Activated effector memory CD4-positive, alpha-beta T cell treated with anti-CD3 and anti-CD28 coated beads, Interleukin-2, amount 50 U/mL, for 16 hours (primary cell): ENCODE measurements at regions not wholly inside any gene's neighbourhood (a gene's known extent, or its start where the extent isn't known, plus 50 kb on each side); places are given as distances from the start of the nearest gene placed in this dataset.
"Not testable (repeated sequence)": the region's sequence is repeated elsewhere in the genome, so short reads cannot be mapped to it uniquely, and the experiment has no call there.

Experiments used
- DNase-seq: peaks from one replicate; pipeline ENCODE4 v3.0.0-alpha.2; 2020

GRCh38 chr1:232379063-232379434 lies 250.9 kb downstream of the SIPA1L2 start:
- DNase-seq, result no peak

GRCh38 chr1:232378266-232379062 lies 251.5 kb downstream of the SIPA1L2 start:
- no peak for DNase-seq

GRCh38 chr1:232377494-232377770 lies 252.5 kb downstream of the SIPA1L2 start:
- no peak for DNase-seq

- no peak for DNase-seq
These were observed 253.1 kb downstream of the SIPA1L2 start for GRCh38 chr1:232376632-232377493.

GRCh38 chr1:232372841-232373440 lies 257.0 kb downstream of the SIPA1L2 start:
- DNase-seq, result no peak

GRCh38 chr1:232372431-232372830 lies 257.5 kb downstream of the SIPA1L2 start:
- DNase-seq, result no peak

- no peak for DNase-seq
These were observed 260.3 kb downstream of the SIPA1L2 start for GRCh38 chr1:232369451-232370296.

- no peak for DNase-seq
These were observed 261.1 kb downstream of the SIPA1L2 start for GRCh38 chr1:232368821-232369321.

- DNase-seq, result no peak
These were observed 262.6 kb downstream of the SIPA1L2 start for GRCh38 chr1:232367293-232367692.

- no peak for DNase-seq
These were observed 265.1 kb downstream of the SIPA1L2 start for GRCh38 chr1:232364654-232365382.

- no peak for DNase-seq
These were observed 266.9 kb downstream of the SIPA1L2 start for GRCh38 chr1:232363008-232363407.

- no peak for DNase-seq
These were observed 272.5 kb downstream of the SIPA1L2 start for GRCh38 chr1:232357416-232357815.

GRCh38 chr1:232355162-232356006 lies 274.5 kb downstream of the SIPA1L2 start:
- DNase-seq, result no peak

- DNase-seq, result no peak
These were observed 276.9 kb downstream of the SIPA1L2 start for GRCh38 chr1:232353001-232353400.

GRCh38 chr1:232352366-232352765 lies 277.6 kb downstream of the SIPA1L2 start:
- no peak for DNase-seq

- DNase-seq, result no peak
These were observed 278.6 kb downstream of the SIPA1L2 start for GRCh38 chr1:232351335-232351734.

GRCh38 chr1:232346844-232347243 lies 283.1 kb downstream of the SIPA1L2 start:
- DNase-seq, result no peak

- DNase-seq, result no peak
These were observed 285.0 kb downstream of the SIPA1L2 start for GRCh38 chr1:232344791-232345399.

GRCh38 chr1:232344186-232344585 lies 285.7 kb downstream of the SIPA1L2 start:
- DNase-seq, result not testable (repeated sequence)

GRCh38 chr1:232340446-232340845 lies 289.5 kb downstream of the SIPA1L2 start:
- no peak for DNase-seq

GRCh38 chr1:232339073-232339472 lies 290.9 kb downstream of the SIPA1L2 start:
- no peak for DNase-seq
